BJ (cell line): ENCODE measurements at regions not wholly inside any gene's neighbourhood (a gene's known extent, or its start where the extent isn't known, plus 50 kb on each side); places are given as distances from the start of the nearest gene placed in this dataset.

Source experiments
- CTCF ChIA-PET: fragments of 350-600 bp; formaldehyde crosslinking; extraction: SDS; loops from one replicate; lab custom pipeline; 2021; ENCODE audit warnings: antibody characterized with exemption, inconsistent platforms; lab: Yijun Ruan, JAX
- POLR2A ChIA-PET: fragments of 300-600 bp; sonication (Branson Sonifier 250); formaldehyde crosslinking; extraction: SDS; loops from one replicate; lab custom pipeline; 2021; ENCODE audit warnings: antibody characterized with exemption; lab: Charles Lee
- DNase-seq: peaks from one replicate; pipeline ENCODE4 v3.0.0-alpha.2; 2011; ENCODE audit warnings: low read depth
- H3K27me3 ChIP-seq: 2 replicates; pipeline ENCODE4 v1.6.0; 2011; ENCODE audit warnings: low read length; ENCODE audit not compliant: control insufficient read depth, insufficient read depth
- H3K36me3 ChIP-seq: 2 replicates; pipeline ENCODE4 v1.5.1; 2011; ENCODE audit warnings: low read length; ENCODE audit not compliant: control insufficient read depth, insufficient read depth
- H3K4me3 ChIP-seq: 2 replicates; pipeline ENCODE4 v1.5.1; 2011; ENCODE audit warnings: low read depth, mild to moderate bottlenecking, control low read depth, low read length
- TF ChIP-seq, protein P1 (sequence below): IDR thresholded peaks from 2 replicates; pipeline ENCODE4 v1.5.1; 2011; ENCODE audit warnings: low read depth, mild to moderate bottlenecking, control low read depth, inconsistent platforms, low read length, moderate library complexity; ENCODE audit not compliant: insufficient read depth

DNA sequence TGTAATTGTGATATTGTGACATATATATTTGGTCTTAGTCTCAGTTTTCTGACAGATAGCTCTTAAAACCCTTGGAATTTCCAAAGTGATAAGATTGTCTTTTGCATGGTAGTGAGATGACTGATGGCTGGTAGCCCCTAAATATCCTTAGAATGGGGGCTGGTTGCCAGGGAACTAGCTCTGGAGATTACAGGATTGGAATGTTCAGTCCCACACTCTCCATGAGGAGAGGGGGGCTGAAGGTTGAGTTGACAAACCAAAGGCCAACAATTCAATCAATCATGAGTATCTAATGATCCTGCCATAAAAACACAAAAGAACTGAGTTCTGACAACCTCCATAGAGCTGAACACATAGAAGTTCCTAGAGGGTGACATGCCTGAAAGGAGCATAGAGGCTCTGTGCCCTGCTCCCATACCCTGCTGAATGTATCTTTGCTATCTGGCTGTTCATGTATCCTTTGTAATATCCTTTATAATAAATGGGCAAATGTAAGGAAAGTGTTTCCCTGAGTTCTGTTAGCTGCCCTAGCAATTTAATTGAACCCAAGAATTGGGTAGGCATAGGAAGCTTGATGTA lies 1680.3 kb upstream of the PIK3C3 start:
- Histone ChIP-seq H3K36me3 (no peaks in the 10 kb centered on the region), H3K4me3 (no peak overlapping the region), H3K27me3 (no peaks in the 10 kb centered on the region)
- ChIA-PET CTCF (no interaction called here), POLR2A (no interaction called here)
- TF ChIP-seq, protein P1, sequence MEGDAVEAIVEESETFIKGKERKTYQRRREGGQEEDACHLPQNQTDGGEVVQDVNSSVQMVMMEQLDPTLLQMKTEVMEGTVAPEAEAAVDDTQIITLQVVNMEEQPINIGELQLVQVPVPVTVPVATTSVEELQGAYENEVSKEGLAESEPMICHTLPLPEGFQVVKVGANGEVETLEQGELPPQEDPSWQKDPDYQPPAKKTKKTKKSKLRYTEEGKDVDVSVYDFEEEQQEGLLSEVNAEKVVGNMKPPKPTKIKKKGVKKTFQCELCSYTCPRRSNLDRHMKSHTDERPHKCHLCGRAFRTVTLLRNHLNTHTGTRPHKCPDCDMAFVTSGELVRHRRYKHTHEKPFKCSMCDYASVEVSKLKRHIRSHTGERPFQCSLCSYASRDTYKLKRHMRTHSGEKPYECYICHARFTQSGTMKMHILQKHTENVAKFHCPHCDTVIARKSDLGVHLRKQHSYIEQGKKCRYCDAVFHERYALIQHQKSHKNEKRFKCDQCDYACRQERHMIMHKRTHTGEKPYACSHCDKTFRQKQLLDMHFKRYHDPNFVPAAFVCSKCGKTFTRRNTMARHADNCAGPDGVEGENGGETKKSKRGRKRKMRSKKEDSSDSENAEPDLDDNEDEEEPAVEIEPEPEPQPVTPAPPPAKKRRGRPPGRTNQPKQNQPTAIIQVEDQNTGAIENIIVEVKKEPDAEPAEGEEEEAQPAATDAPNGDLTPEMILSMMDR, result no peak
- DNase-seq, result no peak

DNA sequence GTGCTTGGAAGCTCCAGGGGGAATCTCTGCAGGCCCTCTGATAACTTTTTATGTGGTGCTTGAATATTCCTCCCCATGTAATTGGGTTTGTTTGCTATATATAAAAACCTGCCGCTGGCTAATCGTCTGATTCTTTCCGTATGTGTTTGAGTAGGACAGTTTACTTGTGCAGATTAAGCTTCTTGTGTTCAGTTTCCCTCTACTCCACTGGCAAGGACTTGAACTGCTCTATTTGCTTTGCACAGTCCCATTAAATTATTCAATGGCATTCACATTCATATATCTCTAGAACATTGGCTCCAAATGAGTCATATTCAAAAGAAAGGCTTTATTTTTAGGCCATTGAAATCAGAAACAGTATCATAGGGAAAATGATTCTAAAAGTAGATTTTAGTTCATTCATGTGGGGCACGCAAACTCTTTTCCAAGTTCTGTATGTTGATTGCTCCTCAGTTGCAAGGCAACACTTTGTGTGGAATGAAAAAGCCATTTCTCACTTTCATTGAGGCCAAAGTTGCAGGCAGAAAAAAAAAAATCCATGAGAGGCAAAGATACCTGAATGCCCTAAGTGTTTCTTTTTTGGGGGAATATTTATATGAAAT lies 1682.3 kb upstream of the PIK3C3 start:
- no peaks in the 10 kb centered on the region for H3K27me3 ChIP-seq
- CTCF ChIA-PET, result interaction anchor here (1.1 kb wide), 1 partner anchor 14 kb away, joined by 3 read pairs; no protein-coding TSS in a partner anchor
- no peaks in the 10 kb centered on the region for H3K36me3 ChIP-seq
- no peak overlapping the region for H3K4me3 ChIP-seq
- DNase-seq, result no peak
- POLR2A ChIA-PET, result no interaction called here
- TF ChIP-seq, protein P1, result no peak

DNA sequence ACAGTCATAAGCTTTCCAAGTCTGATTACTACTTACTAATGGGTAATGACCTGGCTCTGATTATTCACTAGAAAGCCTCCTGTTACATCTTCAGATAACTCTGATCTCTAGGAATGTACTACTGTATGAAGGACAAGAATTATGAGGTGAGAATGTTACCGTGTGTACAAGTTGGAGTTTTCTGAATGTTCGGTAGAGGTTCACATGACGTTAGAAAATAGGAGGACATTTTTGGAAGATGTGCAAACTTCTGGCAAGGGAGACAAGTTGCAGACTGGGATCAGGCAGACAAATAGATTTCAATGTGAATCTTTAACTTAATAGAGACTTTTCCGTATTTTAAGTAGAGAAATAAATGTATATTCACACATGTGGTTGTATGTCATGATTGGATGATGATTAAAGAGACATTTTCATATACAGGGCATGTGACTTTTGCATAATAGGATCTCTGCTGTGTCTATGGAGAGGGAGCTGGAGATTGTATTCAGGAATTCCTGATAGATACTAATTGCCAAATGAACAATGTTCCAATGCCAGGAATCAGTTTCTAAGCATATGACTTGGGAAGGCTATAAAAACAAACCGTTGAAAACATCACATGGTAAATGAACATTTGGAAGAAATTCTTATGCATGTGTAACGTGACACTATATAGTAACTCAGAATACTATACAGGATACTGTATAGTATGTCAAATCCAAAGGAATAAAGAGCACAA lies 1695.8 kb upstream of the PIK3C3 start:
- ChIA-PET CTCF (interaction anchor here (1.0 kb wide), 1 partner anchor 13 kb away, joined by 3 read pairs; no protein-coding TSS in a partner anchor), POLR2A (no interaction called here)
- no peaks in the 10 kb centered on the region for H3K36me3 ChIP-seq
- no peaks in the 10 kb centered on the region for H3K27me3 ChIP-seq
- TF ChIP-seq, protein P1, result no peak
- H3K4me3 ChIP-seq, result no peak overlapping the region
- DNase-seq, result no peak

DNA sequence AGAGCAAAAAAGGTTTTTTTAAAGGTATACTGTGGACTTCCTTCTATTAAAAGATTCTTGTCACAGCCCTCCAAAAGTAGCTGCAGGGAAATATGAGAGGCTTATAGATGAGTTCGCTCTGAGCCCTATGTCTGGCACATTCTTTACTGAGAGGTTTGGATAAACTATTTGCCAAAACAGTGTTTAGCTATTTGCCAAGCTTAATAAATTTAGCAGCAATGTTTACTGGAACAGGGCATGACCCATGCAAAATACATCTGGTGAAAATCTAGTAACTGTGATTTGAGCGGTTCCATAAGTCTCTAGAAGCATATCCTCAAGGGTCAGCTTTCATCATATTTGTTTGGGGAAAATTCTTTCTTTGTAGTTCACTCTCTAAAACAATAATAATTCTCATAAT lies 1696.7 kb upstream of the PIK3C3 start:
- no peak overlapping the region for H3K4me3 ChIP-seq
- no peaks in the 10 kb centered on the region for H3K36me3 ChIP-seq
- POLR2A ChIA-PET, result no interaction called here
- H3K27me3 ChIP-seq, result no peaks in the 10 kb centered on the region
- CTCF ChIA-PET, result interaction anchor here (0.6 to 1.0 kb wide), 2 partner anchors 14 to 1024 kb away, joined by 3 read pairs; no protein-coding TSS in a partner anchor
- TF ChIP-seq, protein P1, result no peak
- no peak for DNase-seq

DNA sequence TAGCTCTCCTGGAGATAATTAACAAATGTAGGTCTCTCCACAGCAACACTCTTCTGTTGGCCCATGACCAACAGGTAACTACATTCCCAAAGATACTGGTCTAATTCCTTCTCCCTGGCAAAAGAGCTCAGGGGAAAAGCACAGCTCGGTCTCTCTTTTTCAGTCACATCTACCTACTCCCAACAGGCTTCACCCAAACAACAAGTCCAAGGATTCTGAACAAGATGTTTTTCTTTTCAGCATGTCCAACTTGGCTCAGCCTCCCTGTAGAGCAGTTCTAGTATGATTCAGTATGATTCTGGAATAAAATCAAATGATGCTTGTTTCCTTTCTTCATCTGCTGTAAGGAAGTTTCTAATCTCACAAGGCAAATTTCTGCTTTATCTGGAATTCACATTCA lies 1704.8 kb upstream of the PIK3C3 start:
- DNase-seq, result no peak
- H3K4me3 ChIP-seq, result no peak overlapping the region
- TF ChIP-seq, protein P1, result no peak
- ChIA-PET CTCF (no interaction called here), POLR2A (no interaction called here)
- no peaks in the 10 kb centered on the region for H3K27me3 ChIP-seq
- no peaks in the 10 kb centered on the region for H3K36me3 ChIP-seq
